8988T (cell line): ENCODE measurements at regions not wholly inside any gene's neighbourhood (a gene's known extent, or its start where the extent isn't known, plus 50 kb on each side); places are given as distances from the start of the nearest gene placed in this dataset.

Source experiments
- DNase-seq: peaks from one replicate; pipeline ENCODE4 v3.0.0; 2011

GRCh38 chr13:59607172-59607571 is 556.6 kb downstream of the DIAPH3 start:
- DNase-seq: no peak

DNA sequence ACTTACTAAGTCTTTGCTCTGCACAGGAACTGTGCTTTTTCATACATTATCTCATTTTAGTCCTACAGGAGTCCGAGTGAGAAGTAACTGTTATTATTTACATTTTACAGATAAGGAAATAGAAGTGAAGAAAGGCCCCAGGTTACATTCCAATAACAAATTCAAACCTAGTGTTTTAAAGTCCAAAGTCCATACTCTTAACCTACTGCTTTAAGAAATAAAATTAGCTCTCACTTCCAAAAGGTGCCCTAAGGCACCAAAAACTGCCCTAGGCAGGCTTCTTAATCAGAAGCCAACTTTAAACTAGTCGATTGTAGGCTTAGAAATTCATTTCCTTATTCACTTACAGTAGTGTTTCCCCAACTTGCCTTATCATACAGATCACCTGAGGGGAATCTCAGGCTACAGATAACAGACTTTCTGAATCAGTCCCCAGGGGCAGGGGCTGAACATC is 555.9 kb downstream of the DIAPH3 start:
- no peak for DNase-seq

- no peak for DNase-seq
Measured at GRCh38 chr13:59609421-59609820, 554.3 kb downstream of the DIAPH3 start.
